H1 (cell line): ENCODE measurements at regions not wholly inside any gene's neighbourhood (a gene's known extent, or its start where the extent isn't known, plus 50 kb on each side); places are given as distances from the start of the nearest gene placed in this dataset.

ENCODE experiments used
- CHD2 ChIP-seq: IDR thresholded peaks from 2 replicates; pipeline ENCODE4 v1.6.1; 2012; ENCODE audit warnings: low read length, improper control_type of control experiment
- E2F6 ChIP-seq: IDR thresholded peaks from 2 replicates; pipeline ENCODE4 v1.6.1; 2012; ENCODE audit warnings: inconsistent platforms
- EP300 ChIP-seq, 2 experiments: IDR thresholded peaks; 1 replicate in 1 of 2; 2 replicates in 1 of 2; pipeline ENCODE4 v1.6.1; 2011 to 2012; ENCODE audit warnings: low read depth in 2 of 2, low read length in 2 of 2, mild to moderate bottlenecking in 2 of 2, borderline replicate concordance in 1 of 2, inconsistent platforms in 1 of 2, moderate library complexity in 1 of 2
- EZH2 ChIP-seq: fragments of 200-600 bp; sonication (generic); IDR thresholded peaks from 2 replicates; pipeline ENCODE4 v1.7.1; 2012; ENCODE audit warnings: low read depth, mild to moderate bottlenecking, moderate library complexity, low read length, inconsistent platforms; ENCODE audit not compliant: severe bottlenecking
- GABPA ChIP-seq: IDR thresholded peaks from 2 replicates; pipeline ENCODE4 v1.6.1; 2011; ENCODE audit warnings: mild to moderate bottlenecking, low read length, moderate library complexity, borderline replicate concordance; ENCODE audit not compliant: insufficient read depth
- JUND ChIP-seq: IDR thresholded peaks from 2 replicates; pipeline ENCODE4 v1.6.1; 2011; ENCODE audit warnings: mild to moderate bottlenecking, improper control_type of control experiment, low read length
- NRF1 ChIP-seq: IDR thresholded peaks from 2 replicates; pipeline ENCODE4 v1.6.1; 2011; ENCODE audit warnings: mild to moderate bottlenecking, low read depth, low read length, improper control_type of control experiment
- POU5F1 ChIP-seq: IDR thresholded peaks from 2 replicates; pipeline ENCODE4 v1.6.1; 2011; ENCODE audit warnings: low read depth, mild to moderate bottlenecking, low read length, moderate library complexity
- RFX5 ChIP-seq: IDR thresholded peaks from 2 replicates; pipeline ENCODE4 v1.6.1; 2011; ENCODE audit warnings: low read depth, low read length, improper control_type of control experiment, borderline replicate concordance
- RNF2 ChIP-seq: fragments of 200-900, 300-1000 bp; sonication (generic); IDR thresholded peaks from 2 replicates; pipeline ENCODE4 v1.7.1; 2016; ENCODE audit warnings: borderline replicate concordance, low read depth, mild to moderate bottlenecking, antibody characterized with exemption, low read length; ENCODE audit not compliant: poor library complexity, severe bottlenecking; ENCODE audit errors: missing control alignments
- TF ChIP-seq, protein P1 (sequence below), 3 experiments: IDR thresholded peaks; 1 replicate in 2 of 3; 2 replicates in 1 of 3; pipeline versions ENCODE4 v1.5.1 to v1.6.1; 2011; ENCODE audit warnings: low read length in 3 of 3, mild to moderate bottlenecking in 3 of 3, inconsistent platforms in 2 of 3, low read depth in 1 of 3, moderate library complexity in 1 of 3; ENCODE audit not compliant: insufficient read depth in 1 of 3; ENCODE audit errors: control extremely low read depth in 1 of 3

DNA sequence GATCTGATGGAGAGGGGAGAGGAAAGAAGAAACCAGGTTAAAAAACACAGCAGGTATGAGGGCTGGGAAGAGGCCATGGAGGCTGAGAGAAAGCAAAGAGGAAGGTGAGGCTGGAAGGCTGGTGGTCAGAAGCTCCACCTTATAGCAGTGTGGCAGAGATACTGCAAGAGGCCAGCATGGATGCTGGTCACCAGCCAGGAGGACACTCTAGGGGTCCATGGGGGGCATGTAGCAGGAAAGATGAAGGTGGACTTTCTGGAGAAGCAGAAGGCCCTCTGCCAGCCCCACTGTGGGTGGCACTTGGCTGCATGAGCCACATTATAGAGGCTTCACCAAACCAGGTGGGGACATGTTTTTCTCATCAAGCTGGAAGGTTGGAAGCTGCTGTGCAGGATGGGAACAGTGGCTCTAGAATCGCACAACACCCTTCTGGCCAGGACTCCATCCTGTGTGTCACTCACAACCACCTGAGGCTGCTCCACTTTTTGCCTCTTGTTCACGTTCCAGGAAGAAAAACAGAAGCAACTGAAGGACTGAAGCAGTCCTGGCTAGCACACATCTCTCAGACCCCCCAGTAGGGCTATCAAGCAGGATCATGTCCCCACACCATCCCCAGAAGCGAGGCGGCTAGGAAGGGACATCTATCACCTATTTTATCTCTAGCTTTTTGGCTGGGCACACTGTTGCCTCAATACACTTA is 587.5 kb upstream of the MGMT start:
- no peak for TF ChIP-seq NRF1
- TF ChIP-seq GABPA: no peak
- TF ChIP-seq, protein P1, sequence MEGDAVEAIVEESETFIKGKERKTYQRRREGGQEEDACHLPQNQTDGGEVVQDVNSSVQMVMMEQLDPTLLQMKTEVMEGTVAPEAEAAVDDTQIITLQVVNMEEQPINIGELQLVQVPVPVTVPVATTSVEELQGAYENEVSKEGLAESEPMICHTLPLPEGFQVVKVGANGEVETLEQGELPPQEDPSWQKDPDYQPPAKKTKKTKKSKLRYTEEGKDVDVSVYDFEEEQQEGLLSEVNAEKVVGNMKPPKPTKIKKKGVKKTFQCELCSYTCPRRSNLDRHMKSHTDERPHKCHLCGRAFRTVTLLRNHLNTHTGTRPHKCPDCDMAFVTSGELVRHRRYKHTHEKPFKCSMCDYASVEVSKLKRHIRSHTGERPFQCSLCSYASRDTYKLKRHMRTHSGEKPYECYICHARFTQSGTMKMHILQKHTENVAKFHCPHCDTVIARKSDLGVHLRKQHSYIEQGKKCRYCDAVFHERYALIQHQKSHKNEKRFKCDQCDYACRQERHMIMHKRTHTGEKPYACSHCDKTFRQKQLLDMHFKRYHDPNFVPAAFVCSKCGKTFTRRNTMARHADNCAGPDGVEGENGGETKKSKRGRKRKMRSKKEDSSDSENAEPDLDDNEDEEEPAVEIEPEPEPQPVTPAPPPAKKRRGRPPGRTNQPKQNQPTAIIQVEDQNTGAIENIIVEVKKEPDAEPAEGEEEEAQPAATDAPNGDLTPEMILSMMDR (IDR thresholded peaks at IDR 0.05; ENCODE audit: control extremely low read depth in 1 of 3, insufficient read depth in 1 of 3, low read depth in 1 of 3, low read length in 3 of 3): no peak
- TF ChIP-seq RNF2: no peak
- TF ChIP-seq POU5F1: no peak
- TF ChIP-seq EZH2: no peak
- no peak for TF ChIP-seq CHD2
- TF ChIP-seq EP300 (IDR thresholded peaks at IDR 0.05; ENCODE audit: borderline replicate concordance in 1 of 2, low read depth in 2 of 2, low read length in 2 of 2): no peak
- TF ChIP-seq E2F6: no peak
- TF ChIP-seq JUND: no peak
- no peak for TF ChIP-seq RFX5
